HL-60 (cell line): ENCODE measurements at regions not wholly inside any gene's neighbourhood (a gene's known extent, or its start where the extent isn't known, plus 50 kb on each side); places are given as distances from the start of the nearest gene placed in this dataset.

ENCODE experiments used
- DNase-seq, 2 experiments: peaks; one replicate each; pipeline ENCODE4 v3.0.0-alpha.2; 2010 to 2020; ENCODE audit warnings: low read depth in 1 of 2, low spot score in 1 of 2
- H3K27ac ChIP-seq: fragments of 250-450 bp; sonication (Bioruptor Pico); replicated peaks from 2 replicates; pipeline ENCODE4 v1.5.1; 2020; ENCODE audit warnings: mild to moderate bottlenecking, moderate library complexity
- H3K27me3 ChIP-seq: fragments of 250-450 bp; sonication (Bioruptor Pico); 2 replicates; pipeline ENCODE4 v1.5.1; 2021; ENCODE audit warnings: mild to moderate bottlenecking, moderate library complexity; ENCODE audit not compliant: insufficient read depth, poor library complexity, severe bottlenecking
- H3K4me3 ChIP-seq: replicated peaks from 2 replicates; pipeline ENCODE4 v1.5.1; 2011; ENCODE audit warnings: mild to moderate bottlenecking, control low read depth, low read length; ENCODE audit not compliant: insufficient read depth
- GABPA ChIP-seq: IDR thresholded peaks from 2 replicates; pipeline ENCODE4 v1.6.1; 2012; ENCODE audit warnings: low read depth
- POLR2AphosphoS5 ChIP-seq: IDR thresholded peaks from 2 replicates; pipeline ENCODE4 v1.6.1; 2012; ENCODE audit warnings: low read depth
- SPI1 ChIP-seq: IDR thresholded peaks from 2 replicates; pipeline ENCODE4 v1.6.1; 2012; ENCODE audit warnings: low read depth, mild to moderate bottlenecking, borderline replicate concordance
- TF ChIP-seq, protein P1 (sequence below): IDR thresholded peaks from one replicate; pipeline ENCODE4 v1.5.1; 2011; ENCODE audit warnings: low read length, control low read depth, inconsistent platforms; ENCODE audit not compliant: insufficient read depth
- TF ChIP-seq, protein P2 (sequence below): IDR thresholded peaks from 2 replicates; pipeline ENCODE4 v1.6.1; 2012; ENCODE audit warnings: low read depth; ENCODE audit not compliant: insufficient replicate concordance

DNA sequence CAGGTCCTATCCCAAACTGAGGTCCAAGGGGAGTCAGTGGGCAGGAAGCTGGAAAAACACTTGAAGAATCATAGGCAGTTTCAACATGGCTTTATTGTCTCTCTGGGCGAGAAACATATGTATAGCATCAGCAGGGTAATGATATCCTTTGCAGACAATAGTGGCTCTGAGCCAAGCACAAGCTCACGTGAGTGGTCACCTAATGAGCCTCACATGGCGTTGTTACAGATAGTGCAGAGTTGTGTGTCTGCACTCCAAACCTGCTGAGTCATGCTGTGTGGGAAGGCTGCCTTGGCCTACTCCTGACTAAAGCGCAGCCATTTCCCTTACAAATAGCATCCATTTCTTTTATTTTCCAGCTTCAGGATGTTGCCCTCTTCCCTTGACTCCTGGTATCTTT is 105.2 kb upstream of the SYT1 start:
- Histone ChIP-seq H3K4me3 (no peak overlapping the region), H3K27ac (no peak overlapping the region), H3K27me3 (no peaks in the 10 kb centered on the region)
- no peak for DNase-seq
- TF ChIP-seq POLR2AphosphoS5 (no peak), SPI1 (no peak), GABPA (no peak)
- TF ChIP-seq, protein P1, sequence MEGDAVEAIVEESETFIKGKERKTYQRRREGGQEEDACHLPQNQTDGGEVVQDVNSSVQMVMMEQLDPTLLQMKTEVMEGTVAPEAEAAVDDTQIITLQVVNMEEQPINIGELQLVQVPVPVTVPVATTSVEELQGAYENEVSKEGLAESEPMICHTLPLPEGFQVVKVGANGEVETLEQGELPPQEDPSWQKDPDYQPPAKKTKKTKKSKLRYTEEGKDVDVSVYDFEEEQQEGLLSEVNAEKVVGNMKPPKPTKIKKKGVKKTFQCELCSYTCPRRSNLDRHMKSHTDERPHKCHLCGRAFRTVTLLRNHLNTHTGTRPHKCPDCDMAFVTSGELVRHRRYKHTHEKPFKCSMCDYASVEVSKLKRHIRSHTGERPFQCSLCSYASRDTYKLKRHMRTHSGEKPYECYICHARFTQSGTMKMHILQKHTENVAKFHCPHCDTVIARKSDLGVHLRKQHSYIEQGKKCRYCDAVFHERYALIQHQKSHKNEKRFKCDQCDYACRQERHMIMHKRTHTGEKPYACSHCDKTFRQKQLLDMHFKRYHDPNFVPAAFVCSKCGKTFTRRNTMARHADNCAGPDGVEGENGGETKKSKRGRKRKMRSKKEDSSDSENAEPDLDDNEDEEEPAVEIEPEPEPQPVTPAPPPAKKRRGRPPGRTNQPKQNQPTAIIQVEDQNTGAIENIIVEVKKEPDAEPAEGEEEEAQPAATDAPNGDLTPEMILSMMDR = no peak
- TF ChIP-seq, protein P2, sequence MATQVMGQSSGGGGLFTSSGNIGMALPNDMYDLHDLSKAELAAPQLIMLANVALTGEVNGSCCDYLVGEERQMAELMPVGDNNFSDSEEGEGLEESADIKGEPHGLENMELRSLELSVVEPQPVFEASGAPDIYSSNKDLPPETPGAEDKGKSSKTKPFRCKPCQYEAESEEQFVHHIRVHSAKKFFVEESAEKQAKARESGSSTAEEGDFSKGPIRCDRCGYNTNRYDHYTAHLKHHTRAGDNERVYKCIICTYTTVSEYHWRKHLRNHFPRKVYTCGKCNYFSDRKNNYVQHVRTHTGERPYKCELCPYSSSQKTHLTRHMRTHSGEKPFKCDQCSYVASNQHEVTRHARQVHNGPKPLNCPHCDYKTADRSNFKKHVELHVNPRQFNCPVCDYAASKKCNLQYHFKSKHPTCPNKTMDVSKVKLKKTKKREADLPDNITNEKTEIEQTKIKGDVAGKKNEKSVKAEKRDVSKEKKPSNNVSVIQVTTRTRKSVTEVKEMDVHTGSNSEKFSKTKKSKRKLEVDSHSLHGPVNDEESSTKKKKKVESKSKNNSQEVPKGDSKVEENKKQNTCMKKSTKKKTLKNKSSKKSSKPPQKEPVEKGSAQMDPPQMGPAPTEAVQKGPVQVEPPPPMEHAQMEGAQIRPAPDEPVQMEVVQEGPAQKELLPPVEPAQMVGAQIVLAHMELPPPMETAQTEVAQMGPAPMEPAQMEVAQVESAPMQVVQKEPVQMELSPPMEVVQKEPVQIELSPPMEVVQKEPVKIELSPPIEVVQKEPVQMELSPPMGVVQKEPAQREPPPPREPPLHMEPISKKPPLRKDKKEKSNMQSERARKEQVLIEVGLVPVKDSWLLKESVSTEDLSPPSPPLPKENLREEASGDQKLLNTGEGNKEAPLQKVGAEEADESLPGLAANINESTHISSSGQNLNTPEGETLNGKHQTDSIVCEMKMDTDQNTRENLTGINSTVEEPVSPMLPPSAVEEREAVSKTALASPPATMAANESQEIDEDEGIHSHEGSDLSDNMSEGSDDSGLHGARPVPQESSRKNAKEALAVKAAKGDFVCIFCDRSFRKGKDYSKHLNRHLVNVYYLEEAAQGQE = no peak

DNA sequence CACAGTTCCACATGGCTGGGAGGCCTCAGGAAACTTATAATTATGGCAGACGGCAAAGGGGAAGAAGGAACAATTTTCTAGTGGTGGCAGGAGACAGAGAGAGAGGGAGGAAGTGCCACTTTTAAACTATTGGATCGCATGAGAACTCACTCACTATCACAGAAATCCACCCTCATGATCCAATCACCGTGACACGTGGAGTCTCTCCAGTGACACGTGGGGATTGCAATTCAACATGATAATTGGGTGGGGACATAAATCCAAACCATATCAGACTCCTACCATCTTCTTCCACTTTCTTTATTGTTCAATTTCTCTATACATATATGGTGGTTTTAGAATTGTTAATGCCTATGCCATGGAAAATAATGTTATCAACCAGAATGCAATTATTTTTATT is 103.7 kb upstream of the SYT1 start:
- DNase-seq = no peak
- Histone ChIP-seq H3K27ac (no peak overlapping the region), H3K4me3 (no peak overlapping the region), H3K27me3 (no peaks in the 10 kb centered on the region)
- TF ChIP-seq GABPA (no peak), POLR2AphosphoS5 (no peak), SPI1 (no peak)
- TF ChIP-seq, protein P2 = no peak
- TF ChIP-seq, protein P1 = no peak

DNA sequence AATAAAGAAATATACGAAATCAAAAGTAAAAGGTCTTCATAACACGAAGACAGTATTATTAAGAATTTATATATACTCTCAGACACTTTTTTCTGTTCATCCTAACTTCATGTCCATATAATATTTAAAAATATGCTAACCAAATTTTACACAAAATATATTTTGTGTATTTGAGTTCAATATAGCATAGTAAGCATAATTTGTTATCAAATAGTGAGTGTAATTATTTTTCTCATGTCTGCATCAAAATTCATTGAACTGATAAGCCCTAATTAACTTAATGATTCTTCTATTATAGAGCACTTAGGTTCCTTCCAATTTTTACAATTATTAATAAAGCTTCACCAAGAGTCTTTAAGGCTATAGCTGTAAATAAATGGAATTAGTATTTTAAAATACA is 99.7 kb upstream of the SYT1 start:
- Histone ChIP-seq H3K27ac (no peak overlapping the region), H3K27me3 (no peaks in the 10 kb centered on the region), H3K4me3 (no peak overlapping the region)
- no peak for DNase-seq
- TF ChIP-seq POLR2AphosphoS5 = no peak
- no peak for TF ChIP-seq GABPA
- TF ChIP-seq SPI1 = no peak
- TF ChIP-seq, protein P1 = no peak

DNA sequence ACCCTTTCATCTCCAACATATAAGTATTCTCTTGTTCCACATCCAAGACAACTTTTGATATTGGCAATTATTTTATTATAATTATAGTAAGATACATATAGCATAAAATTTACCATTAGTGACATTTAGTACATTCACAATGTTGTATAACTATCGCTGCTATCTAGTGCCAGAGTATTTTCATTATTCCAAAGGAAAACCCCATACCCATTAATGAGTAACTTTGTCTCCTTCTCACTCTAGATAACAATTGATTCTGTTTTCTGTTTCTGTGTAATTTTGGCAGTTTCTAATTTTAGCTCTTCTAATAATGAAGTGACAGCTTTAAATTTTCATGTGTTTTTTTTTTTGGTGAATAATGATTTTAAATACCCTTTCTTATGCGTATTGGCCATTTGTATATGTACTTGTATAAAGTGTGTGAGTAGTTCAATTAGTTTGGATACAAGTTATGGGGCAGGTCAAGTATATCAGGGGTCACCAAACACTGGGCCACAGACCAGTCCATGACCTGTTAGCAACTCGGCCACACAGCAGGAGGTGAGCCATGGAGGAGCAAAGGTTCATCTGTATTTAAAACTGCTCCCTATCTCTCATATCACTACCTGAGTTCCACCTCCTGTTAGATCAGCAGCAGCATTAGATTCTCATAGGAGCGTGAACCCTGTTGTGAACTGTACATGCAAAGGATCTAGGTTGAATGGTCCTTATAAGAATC is 97.2 kb upstream of the SYT1 start:
- DNase-seq = no peak

More for the DNA sequence above, 97.2 kb upstream of the SYT1 start:
- TF ChIP-seq SPI1 (no peak), POLR2AphosphoS5 (no peak), GABPA (no peak)
- TF ChIP-seq, protein P2 = no peak
- TF ChIP-seq, protein P1 = no peak
- Histone ChIP-seq H3K27me3 (no peaks in the 10 kb centered on the region), H3K4me3 (no peak overlapping the region), H3K27ac (no peak overlapping the region)
